DMS53 treated with DMSO at 0.1 percent for 48 hours (cell line): ENCODE measurements at regions not wholly inside any gene's neighbourhood (a gene's known extent, or its start where the extent isn't known, plus 50 kb on each side); places are given as distances from the start of the nearest gene placed in this dataset.
"Not testable (repeated sequence)": the region's sequence is repeated elsewhere in the genome, so short reads cannot be mapped to it uniquely, and the experiment has no call there.

Experiments used
- DNase-seq: peaks from one replicate; lab custom pipeline; 2025; ENCODE audit not compliant: unreplicated experiment; lab: John Stamatoyannopoulos, UW

- DNase-seq: no peak
These were observed 148.7 kb upstream of the ATP2B2 start for GRCh38 chr3:10653866-10654611.

DNA sequence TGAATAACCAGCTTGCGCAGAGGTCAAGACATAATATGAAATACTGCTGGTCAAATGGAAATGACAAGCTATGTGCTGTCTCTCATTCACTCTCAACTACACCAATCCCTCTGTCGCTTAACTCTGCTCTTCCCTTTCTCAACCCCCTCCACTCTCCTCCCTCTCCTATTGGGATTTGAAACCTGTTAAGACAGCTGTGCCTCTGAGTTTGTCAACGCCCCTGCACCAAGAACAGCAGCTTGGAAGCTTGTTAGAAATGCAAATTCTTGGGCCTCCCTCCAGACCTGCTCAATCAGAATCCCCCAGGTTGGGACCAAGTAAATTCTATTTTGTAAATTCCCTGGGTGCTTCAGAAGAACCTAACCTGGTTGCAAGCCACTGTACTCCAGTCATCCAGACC lies 149.7 kb upstream of the ATP2B2 start:
- DNase-seq: no peak

GRCh38 chr3:10657339-10657738 lies 152.0 kb upstream of the ATP2B2 start:
- not testable (repeated sequence) for DNase-seq

- DNase-seq: no peak
These were observed 150.4 kb upstream of the SLC6A11 start for GRCh38 chr3:10665592-10665991.

- no peak for DNase-seq
These were observed 149.4 kb upstream of the SLC6A11 start for GRCh38 chr3:10666621-10667020.

GRCh38 chr3:10667269-10667668 lies 148.8 kb upstream of the SLC6A11 start:
- DNase-seq: no peak

- no peak for DNase-seq
These were observed 148.0 kb upstream of the SLC6A11 start for GRCh38 chr3:10667901-10668476.

- DNase-seq: no peak
These were observed 146.5 kb upstream of the SLC6A11 start for GRCh38 chr3:10669490-10670048.

DNA sequence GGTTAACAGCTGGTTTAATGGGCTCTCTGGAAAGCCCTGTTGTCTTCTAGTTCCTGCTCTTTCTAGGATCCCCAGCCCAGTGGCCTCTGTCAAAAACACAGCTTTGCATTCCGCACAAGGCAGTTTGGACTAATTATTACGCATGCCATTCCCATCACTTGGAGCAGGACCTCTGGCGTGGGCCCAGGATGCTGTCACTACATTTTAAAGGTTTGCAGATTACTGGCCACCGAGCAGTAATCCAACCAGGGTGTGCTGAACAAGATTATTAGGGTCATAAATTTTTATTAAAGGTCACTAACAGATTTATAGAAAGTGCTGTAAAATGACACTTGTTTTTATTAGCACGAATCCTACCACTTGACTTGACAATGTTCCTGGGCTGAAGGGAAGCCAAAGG lies 143.6 kb upstream of the SLC6A11 start:
- DNase-seq: no peak

- DNase-seq: no peak
These were observed 141.4 kb upstream of the SLC6A11 start for GRCh38 chr3:10674578-10674977.

DNA sequence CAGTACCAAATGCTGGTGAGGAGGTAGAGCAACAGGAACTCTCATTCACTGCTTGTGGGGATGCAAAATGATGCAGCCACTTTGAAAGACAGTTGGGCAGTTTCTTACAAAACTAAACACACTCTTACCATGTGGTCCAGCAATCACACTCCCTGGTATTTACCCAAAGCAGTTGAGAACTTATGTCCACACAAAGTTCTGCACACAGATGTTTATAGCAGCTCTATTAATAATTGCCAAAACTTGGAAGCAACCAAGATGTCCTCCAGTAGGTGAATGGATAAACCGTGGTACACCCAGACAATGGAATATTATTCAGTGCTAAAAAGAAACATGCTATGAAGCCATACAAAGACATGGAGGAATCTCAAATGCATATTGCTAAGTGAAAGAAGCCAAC lies 139.1 kb upstream of the SLC6A11 start:
- DNase-seq: no peak

GRCh38 chr3:10678796-10679376 lies 137.1 kb upstream of the SLC6A11 start:
- no peak for DNase-seq

- DNase-seq: no peak
These were observed 135.2 kb upstream of the SLC6A11 start for GRCh38 chr3:10680796-10681195.

DNA sequence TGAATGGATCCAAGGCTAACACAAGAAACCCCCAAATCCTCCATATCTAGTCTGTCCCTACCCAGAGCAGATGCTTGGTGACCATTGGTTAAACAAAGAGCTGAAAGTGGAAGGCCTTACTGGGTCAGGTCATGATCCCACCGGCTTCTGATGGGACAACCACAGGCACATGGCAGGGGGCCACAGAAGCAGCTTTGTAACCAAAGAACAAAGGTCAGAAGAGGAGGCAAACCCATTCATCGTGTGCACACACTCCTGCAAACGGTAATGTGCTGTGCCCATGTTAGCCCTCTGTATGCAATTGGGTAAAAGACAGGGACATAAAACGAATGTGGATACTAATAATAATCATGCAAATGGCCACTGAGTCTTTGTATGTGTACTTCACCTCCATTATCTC lies 133.3 kb upstream of the SLC6A11 start:
- DNase-seq: no peak

DNA sequence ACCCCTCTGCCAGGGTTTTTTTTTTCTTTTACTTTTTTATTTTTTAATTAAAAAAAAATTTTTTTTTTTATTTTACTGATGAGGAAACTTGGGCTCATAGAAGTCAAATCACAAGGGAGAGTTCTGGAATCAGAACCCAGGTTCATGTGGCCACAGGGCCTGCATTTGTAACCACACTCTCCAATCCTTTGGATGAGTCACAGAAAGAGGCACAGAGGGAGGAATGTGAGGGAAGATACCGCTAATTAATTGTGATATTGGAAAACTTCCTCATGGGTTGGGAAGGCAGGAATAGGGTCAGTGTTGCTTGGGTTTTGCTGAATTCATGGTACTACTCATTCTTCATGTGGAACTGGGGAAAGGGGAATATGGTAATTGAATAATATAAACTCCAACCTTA lies 132.9 kb upstream of the SLC6A11 start:
- no peak for DNase-seq

DNA sequence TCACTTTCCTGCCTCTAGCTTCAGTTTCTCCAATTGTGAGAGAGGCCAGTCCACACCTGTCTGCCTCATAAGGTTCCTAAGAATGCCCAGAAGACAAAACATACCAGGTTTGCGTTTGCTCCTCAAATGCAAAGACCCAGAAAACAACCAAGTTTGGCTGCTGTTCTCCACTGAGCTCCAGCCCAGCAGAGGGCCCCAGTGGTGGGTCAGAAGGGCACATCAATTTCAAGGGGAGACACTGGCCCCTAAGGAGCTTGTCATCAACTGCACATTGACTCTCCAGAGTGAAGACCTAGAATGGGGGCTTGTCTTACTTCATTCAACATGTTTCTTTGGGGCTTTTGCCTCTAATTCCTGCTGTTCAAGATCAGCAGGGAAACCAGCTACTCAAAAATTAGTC lies 127.9 kb upstream of the SLC6A11 start:
- no peak for DNase-seq

GRCh38 chr3:10688548-10689172 lies 127.4 kb upstream of the SLC6A11 start:
- no peak for DNase-seq

- no peak for DNase-seq
These were observed 123.9 kb upstream of the SLC6A11 start for GRCh38 chr3:10692039-10692622.

GRCh38 chr3:10693457-10693856 lies 122.6 kb upstream of the SLC6A11 start:
- DNase-seq: no peak

GRCh38 chr3:10694179-10694578 lies 121.8 kb upstream of the SLC6A11 start:
- DNase-seq: no peak

DNA sequence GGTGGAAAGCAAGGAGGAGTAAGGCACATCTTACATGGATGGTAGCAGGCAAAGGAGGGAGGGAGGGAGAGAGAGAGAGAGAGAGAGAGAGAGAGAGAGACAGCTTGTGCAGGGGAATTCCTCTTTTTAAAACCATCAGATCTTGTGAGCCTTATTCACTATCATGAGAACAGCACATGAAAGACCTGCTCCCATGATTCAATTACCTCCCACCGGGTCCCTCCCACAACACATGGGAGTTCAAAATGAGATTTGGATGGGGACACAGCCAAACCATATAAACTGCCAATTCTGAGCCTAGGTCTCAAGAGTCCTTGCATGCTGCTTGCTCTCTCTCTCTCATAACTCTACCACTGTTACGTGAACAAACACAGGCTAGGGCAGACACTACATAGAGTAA lies 120.8 kb upstream of the SLC6A11 start:
- not testable (repeated sequence) for DNase-seq
